HG02763 (cell line): ENCODE measurements at regions not wholly inside any gene's neighbourhood (a gene's known extent, or its start where the extent isn't known, plus 50 kb on each side); places are given as distances from the start of the nearest gene placed in this dataset.

Experiments used
- ATAC-seq: cut with Tn5 transposase; IDR thresholded peaks from one replicate; pipeline ENCODE4 v1.9.1; 2021; ENCODE audit warnings: mild to moderate bottlenecking, moderate library complexity; ENCODE audit not compliant: unreplicated experiment

DNA sequence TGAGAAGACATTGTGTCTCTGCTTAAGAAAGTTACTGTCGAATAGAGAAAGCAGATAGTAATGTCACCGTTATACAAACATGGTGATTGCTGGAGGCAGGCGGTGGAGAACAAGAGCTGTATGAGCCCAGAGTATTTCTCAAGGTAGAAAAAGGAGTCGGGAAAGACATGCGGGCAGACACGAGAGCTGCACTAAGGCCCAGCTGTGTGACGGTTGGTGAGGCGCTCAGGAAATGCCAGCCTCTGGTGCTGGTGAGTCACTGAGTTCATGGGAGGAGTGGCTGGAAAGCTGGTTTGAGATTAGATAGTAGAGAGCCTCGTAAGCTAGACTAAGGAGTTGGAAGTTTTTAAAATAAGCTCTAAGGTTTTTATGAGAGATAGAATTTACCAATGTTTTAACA is 390.9 kb upstream of the TRIB2 start:
- no peak for ATAC-seq

DNA sequence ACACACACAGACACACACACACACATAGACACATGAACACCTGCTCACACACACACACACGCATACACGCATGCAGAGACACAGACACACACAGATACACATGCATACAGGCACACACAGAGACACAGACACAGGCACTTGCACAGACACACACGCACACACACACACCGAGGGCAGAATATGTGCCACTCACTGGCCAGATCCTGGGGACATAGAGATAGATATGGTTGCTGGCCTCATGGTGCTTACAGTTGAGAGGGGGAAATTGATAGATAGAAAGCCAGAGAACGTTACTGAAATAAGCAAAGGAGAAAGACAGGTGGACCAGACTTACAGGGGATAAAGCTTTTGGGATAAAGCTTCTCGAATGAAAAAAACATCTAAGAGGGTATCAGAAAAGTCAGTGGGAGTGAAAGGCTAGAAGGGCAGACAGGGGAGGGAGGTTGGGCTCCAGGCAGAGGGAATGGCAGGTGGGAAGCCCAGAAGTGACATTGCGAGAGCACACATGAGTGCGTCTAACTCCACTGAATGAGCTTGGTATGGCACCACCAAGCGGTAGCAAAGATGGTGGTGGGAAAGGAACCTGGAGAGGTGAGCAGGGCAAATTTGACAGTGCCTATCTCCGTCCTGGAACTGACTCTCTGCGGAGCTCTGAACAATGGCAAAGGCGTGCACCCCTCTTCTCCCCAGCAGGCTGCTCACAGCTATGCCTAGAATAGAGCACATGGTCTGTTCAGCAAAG is 390.1 kb upstream of the TRIB2 start:
- ATAC-seq: no peak

DNA sequence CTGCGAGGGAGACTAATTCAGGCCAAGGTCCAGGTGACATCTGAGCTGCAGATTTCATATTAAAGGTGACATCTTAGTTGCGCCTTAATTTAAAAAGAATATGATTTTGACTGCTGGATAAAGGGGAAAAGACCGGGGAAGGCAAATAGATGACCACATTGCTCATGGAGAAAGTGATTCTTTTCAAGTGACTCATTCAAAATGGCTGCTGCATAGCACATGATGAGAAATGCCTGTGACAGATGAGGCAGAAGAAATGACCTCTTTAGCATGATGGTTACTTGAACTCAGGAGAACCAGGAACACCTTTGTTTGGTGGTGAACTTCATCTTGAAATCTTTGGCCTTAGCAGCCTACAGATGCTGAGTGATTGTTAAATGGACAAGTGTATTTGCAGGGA is 385.8 kb upstream of the TRIB2 start:
- no peak for ATAC-seq

DNA sequence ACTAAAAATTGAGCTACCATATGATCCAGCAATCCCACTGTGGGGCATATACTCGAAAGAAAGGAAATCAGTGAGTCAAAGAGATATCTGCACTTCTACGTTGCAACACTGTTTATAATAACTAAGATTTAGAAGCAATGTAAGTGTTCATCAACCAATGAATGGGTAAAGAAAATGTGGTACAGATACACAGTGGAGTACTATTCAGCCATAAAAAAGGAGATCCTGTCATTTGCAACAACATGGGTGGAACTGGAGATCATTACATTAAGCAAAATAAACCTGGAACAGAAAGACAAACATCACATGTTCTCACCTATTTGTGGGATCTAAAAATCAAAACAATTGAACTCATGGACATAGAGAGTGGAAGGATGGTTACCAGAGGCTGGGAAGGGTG is 385.0 kb upstream of the TRIB2 start:
- no peak for ATAC-seq

DNA sequence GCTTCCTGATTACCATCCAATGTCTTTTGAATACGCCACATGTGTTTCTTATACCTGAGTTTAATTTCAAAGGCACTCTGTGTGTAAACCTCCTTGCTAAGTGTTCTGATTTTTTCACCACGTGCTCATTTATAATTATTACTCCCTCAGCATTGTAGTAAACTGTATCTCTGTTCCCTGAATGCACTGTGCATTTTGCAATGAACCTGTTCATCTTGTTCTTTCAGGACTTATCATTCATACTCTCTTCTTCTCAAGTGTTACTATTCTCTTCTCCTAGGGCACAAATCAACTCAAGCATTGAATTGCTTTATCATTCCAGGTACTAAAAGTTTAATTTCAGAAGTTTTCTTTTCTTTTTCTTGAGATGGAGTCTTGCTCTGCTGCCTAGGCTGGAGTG is 383.4 kb upstream of the TRIB2 start:
- no peak for ATAC-seq

DNA sequence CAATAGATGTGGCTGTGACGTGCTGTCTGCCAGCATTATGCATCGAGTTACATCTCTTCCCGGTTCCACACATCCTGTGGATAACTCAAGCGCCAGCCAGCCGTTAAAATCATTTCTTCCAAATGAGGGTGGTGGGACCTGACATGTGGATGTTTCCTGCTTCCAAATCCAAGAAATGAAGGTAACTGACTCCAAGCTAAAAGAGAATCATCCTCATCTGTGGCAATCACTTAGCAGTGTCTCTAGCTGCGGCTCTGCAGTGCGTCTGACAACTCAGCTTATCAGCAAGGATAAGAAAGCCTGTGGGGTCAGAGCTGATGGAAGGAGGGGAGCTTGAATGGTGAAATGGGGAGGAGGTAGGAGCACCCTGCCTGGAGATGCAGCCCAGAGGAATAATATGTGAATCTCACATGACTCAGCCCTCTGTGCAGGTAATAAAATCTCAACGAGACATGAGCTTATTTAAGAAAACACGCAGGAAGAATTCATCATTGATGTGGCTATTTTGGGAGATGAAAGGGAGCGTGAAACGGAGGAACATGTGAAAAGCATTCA is 382.2 kb upstream of the TRIB2 start:
- ATAC-seq: no peak

DNA sequence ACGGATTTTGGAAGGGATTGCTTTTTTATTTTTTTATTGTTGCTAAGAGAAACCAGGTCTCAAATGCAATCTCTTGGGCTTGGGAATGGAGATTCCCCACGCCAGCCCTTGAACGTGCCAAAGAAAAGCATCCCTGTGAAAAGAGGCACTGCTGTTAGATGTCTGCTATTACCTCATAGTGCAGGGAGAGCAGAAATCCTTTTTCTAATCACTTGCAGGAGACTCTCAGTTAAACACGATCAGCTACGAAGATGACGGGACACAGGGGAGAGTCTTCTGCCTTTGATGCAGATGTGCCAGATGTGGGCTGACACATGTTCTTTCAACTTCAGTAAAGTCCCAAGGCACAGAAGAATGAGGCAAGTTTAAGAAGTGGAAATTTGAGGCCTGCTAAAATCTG is 381.6 kb upstream of the TRIB2 start:
- no peak for ATAC-seq

DNA sequence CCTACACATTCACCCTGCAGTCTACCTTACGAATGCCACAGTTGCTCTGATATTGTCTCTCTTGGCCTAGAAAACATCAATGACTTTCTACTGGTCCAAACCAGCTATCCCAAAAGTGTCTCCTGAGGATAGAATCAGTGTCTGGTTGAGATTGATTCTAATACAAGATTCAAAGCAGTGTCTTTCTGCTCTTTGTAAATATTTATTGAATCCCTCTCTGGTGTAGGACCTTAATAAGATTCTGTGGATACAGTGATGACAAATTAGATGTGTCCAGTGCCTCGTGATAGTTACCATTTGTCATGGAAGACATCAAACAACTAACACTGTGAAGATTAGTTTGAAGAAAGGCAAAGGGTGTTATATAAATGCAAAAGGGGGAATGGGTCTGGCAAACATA is 380.7 kb upstream of the TRIB2 start:
- no peak for ATAC-seq

DNA sequence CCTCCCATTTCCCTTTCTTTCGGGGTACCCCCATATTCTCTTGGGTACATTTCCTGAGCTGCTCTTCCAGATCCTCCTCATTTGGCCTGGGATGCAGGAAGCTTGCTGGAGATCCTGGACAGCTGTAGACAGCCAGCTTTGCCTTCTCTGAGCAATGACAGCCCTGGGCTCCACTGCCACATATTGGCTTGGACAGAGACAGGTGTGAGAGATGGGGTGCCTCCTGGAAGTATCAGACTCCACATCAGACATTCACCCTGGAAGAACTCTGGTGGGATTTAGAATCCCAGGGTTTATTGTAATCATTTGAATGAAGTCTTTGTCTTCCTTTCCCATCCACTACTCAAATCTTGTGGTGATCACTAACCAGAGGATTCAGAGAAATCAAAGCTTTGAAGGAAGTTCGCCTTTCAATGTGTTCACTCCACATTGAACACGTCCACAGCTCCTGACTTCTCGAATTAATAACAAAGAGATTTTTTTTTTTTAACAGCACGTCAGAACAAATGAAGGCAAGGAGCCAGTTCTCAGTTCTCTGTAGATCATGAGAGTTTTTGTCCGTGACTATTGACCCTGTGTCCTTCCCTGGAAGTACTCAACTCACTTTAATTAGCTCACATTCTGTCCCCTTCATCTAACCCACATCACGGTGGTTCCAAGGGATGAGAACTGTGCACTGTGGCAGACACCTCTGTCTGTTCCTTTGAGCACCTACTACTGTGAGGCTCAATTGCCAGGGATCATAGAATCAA is 377.6 kb upstream of the TRIB2 start:
- ATAC-seq: no peak

DNA sequence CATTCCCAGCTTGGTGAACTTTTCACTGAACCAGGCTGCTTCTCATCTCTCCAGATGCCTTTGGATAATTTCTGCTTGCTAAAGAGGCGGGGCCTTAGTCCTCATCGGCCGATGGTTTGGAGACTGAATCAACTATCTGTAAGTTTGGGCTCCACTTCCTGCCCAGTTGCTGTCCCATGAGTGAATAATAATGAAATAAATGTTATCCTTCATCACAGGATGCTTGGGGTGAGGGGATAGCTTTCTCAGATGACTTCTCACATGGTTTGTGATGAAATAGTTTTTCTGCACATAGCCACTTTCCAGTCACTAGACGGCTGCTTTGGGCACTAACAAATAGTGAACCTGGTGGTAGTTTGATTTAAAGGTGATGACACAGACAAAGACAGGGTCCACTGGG is 376.6 kb upstream of the TRIB2 start:
- no peak for ATAC-seq

DNA sequence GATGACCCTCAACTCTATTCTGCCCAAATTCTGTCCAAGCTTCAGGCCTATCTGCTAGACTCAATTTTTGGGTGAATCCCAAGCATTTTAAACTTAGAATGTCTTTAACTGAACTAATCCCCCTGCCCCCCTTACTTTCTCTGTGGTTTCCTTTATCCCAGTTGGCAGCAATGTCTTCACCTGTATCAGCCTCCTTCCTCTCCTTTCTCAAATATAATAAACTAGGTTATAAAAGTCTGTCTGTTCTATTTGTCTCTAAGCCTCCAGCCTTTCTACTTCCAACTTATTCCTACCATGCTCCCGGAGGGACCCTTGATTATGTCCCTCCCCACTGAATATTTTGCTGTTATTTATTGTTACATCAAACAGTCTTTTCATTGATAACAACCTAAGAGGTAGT is 375.5 kb upstream of the TRIB2 start:
- no peak for ATAC-seq

DNA sequence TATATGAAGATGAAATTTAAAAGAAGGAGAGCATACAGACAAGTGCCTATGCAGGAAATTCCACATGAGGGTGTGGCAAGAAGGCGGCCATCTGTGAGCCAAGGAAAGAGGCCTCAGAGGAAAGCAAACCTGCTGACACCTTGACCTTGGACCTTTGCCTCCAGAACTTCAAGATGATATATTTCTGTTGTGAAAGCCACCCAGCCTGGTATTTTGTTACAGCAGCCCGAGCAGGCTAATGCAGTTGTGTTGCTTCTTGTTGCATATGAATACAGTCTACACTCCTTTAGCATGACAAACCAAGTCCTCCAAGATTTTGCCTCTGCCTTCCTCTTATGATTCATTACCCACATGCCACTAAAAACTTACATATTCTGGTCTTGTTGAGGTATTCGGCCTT is 374.8 kb upstream of the TRIB2 start:
- ATAC-seq: no peak

DNA sequence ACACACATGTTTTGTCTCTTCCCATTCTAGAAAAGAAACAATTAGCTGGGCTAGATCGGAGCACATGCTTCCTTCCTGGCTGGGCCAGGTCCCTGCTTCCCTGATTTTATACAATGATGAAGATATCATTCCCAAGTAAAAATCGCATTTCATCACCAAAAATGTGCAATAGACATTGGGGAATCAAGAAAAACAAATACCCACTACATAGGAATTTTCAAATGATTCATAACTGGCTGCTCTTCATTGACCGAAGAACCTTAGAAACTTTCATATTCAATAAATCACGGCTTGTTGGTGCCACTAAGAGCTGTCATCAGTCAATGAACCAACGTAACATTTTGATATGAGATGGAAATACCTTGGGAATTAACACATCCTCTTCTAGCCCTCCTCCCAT is 373.6 kb upstream of the TRIB2 start:
- ATAC-seq: no peak

DNA sequence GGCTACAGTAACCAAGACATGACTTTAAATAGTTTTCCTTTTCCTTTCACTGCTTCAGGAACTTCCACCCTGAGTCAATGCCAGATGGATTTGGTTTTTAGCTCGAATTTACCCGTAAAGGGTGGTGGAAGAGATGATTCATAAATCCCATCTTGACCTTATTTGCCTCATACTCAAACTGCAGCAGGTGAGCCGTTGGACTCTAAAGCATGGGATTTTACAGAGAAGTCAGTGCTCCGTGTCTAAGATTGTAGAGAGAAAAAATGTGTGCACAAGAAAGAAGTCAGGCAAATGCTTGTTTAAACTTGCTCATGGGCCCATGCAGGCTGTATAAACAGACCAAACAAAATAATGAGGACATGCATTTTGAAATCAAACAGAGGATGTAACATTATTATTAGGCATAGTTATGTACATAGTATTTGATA is 369.7 kb upstream of the TRIB2 start:
- no peak for ATAC-seq

DNA sequence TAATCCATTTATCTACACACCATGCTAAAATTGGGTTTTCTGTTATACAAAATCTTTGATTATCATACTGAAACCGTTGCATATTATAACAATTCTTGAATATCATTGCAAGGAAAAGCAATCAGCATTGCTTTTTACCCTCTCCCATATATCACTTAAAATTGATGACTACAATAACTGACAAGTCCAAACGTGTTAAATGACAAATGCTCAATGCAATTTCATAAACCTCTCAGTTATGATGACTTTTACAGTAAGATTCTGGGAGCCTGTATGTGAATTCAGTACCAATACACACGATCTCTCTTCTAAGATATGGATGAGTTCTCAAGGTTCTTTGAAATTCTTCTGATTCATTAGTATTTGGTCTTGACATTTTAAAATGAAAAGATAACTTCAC is 368.5 kb upstream of the TRIB2 start:
- ATAC-seq: no peak

DNA sequence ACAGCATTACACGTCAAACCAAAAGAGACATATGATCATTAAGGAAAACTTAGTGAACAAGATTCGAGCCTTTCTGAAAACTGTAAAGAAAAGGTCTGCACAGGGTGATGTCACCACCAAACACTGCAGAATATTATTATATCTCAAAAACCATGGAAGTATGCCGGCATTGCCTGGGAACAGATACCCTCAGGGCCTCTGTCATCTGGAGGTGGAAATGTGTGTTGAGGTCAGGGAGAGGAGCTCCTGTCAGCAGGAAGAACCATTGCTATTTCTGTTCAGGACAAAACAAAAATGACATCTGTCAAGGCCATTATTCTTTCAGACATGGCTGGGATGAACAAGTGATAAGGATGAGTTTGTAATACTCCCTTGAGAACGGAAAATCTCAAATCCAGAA is 365.9 kb upstream of the TRIB2 start:
- ATAC-seq: no peak

DNA sequence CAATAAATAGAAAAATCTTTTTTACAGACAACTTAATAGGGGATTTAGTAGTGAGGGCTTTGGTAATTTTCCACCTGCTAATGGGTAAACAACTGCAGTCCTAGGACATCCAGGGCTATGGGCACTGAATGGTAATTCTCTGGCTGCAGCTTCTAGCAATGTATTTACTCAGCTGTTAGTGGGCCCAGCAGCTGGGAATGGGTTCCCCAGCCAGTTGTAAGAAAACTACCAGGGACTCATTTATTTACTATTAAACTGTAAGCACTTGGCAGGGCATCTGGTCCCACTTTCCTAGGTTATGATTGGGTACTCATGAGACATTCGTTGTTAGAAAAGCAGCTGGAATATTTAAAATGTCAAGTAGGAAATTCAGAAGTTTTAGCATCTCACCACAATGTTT is 363.8 kb upstream of the TRIB2 start:
- no peak for ATAC-seq

DNA sequence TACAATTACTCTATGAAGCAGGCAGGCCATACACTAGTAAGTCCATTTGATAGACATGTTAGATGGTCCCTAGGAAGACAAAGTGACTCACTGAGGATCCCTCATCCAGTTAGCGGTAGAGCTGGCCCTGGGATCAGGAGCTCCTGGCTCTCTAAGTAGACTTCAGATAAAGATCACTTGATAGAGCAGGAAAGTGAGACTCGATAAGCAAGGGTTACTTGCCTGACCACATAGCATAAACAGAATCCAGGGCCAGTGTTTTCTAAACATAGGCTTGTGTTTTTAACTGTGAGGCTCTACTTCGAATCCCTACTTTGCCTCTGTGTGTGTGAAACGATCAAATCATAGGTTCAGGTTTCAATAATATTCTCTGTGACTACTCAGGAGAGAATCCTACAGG is 355.2 kb upstream of the TRIB2 start:
- no peak for ATAC-seq

DNA sequence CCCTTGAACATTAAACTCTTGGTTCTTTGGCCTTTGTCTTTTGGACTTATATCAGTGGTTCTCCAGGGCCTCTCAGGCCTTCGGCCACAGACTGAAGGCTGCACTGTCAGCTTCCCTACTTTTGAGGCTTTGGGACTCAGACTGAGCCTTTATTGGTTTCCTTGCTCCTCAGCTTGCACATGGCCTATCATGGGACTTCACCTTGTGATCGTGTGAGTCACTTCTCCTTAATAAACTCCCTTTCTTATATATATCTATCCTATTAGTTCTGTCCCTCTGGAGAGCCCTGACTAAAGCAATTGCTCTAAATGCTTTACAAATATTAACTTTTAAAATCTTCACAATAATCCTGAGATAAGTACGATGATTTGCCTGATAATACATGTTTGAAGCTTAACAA is 353.6 kb upstream of the TRIB2 start:
- no peak for ATAC-seq

DNA sequence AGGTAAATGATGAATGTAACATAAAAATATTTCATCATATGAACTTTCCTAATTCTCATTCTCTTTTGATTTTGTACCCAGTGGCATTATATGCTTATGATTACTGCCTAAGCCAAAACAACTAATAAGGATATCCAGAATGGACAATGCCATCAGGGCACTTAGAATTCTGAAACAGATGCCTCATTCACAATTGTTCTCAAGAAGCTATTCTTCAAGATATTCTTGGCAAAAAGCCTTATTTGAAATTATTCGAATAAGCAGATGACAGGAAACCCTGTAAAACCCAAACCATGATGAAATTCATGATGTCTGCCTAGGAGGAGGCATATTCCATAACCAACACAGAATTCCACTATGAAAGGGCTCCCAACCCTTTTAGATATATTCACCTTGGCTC is 353.2 kb upstream of the TRIB2 start:
- ATAC-seq: no peak

DNA sequence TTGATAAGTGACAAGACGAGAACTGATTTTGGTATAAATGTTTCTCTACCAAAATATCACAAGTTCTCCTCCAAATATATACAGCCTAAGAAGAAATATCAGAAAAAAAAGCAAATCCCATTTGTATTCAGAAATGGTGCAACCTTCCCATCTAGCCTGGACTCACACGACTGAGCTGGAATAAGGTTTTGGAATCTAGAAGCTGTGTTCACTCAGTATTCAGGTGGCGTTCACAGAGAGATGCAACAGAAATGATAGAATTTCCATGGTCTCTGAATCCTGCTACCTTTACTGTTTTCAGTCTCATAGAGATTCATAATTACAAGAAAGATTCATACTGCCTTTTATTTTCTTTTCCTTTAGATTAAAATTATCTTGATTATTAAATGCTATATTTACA is 347.2 kb upstream of the TRIB2 start:
- ATAC-seq: no peak

DNA sequence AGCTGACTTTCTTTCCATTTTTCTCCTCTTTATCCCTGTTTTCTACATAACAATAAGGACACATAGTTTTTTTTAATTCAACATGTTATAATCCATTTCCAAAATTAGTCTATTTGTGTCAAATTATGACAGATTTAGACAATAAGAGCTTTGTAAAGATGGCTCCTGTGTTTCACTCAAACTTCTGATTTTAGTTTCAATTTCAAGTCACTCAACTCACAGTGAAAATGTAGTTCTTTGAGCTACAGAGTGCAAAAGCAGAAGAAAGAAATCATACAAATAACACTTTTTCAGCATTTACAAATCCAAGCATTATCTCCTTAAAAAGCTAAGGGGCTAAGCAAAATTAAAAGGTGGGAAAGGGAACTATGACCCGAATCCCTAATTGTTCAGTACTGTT is 340.7 kb upstream of the TRIB2 start:
- no peak for ATAC-seq
